Stimulated activated memory B cell treated with anti-CD40 and anti-IgM and Interleukin-4, amounts not matched to agents 10 μg/mL and 1 μg/mL and 100 μg/mL, for 72 hours (primary cell): ENCODE measurements at regions not wholly inside any gene's neighbourhood (a gene's known extent, or its start where the extent isn't known, plus 50 kb on each side); places are given as distances from the start of the nearest gene placed in this dataset.

ENCODE experiments used
- ATAC-seq: fragments of 150-1000 bp; cut with Tn5 transposase; 2 replicates; pipeline ENCODE4 v1.10.0; 2021
- H3K27ac Mint-ChIP-seq: one replicate; pipeline ENCODE4 v1.8.0; 2022; ENCODE audit warnings: mild to moderate bottlenecking, mixed read lengths
- H3K27me3 Mint-ChIP-seq: one replicate; pipeline ENCODE4 v1.8.0; 2022; ENCODE audit warnings: mixed read lengths
- H3K36me3 Mint-ChIP-seq: one replicate; pipeline ENCODE4 v1.8.0; 2022; ENCODE audit warnings: mixed read lengths
- H3K4me1 Mint-ChIP-seq: one replicate; pipeline ENCODE4 v1.8.0; 2022; ENCODE audit warnings: mixed read lengths
- H3K4me3 Mint-ChIP-seq: one replicate; pipeline ENCODE4 v1.8.0; 2022; ENCODE audit warnings: mild to moderate bottlenecking, moderate library complexity, mixed read lengths
- H3K9me3 Mint-ChIP-seq: one replicate; pipeline ENCODE4 v1.8.0; 2022; ENCODE audit warnings: mixed read lengths

DNA sequence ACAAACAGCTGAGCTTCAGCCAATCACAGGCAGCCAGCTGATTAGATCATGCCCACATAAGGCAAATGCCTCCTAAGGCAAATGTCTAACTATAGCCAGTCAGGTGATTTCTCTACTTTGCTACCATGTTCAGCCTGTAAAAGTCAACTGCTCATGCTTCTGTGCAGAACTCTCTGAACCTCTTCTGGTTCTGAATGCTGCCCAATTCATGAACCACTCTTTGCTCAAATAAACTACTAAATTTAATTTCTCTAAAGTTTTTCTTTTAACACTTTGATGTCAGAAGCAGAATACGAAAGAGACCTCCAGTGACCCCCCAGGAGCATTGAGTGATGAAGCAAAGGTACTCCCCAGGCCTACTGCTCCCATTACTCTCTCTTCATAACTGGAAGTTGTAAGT lies 240.7 kb upstream of the IPO5 start:
- Mint-ChIP-seq H3K4me3 (no peak overlapping the region), H3K9me3 (no peaks in the 10 kb centered on the region), H3K27me3 (no peaks in the 10 kb centered on the region), H3K4me1 (no peaks in the 10 kb centered on the region), H3K36me3 (no peaks in the 10 kb centered on the region), H3K27ac (no peak overlapping the region)
- ATAC-seq, result no peak

DNA sequence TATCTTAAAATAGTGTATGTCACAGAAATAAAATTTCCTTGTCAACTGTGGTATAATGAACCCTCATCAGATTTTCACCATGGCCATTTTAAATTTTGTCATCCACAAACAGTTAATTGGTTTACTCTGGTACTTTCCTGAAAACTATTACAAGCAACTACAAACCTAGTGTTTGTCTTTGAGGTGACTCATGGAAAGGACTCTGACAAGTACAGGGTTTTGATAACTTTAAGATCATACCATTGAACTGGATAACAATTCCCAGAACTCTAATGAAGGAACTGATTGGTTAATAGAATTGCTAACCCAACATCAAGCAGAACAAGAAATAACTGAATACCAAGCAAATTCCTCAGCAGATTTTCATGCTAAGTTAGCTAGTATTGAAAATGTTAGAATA lies 237.7 kb upstream of the IPO5 start:
- Mint-ChIP-seq H3K4me1 (no peaks in the 10 kb centered on the region), H3K27me3 (peaks cover 9% of the 10 kb centered on the region), H3K4me3 (no peak overlapping the region), H3K27ac (no peak overlapping the region), H3K9me3 (no peaks in the 10 kb centered on the region), H3K36me3 (no peaks in the 10 kb centered on the region)
- no peak for ATAC-seq

DNA sequence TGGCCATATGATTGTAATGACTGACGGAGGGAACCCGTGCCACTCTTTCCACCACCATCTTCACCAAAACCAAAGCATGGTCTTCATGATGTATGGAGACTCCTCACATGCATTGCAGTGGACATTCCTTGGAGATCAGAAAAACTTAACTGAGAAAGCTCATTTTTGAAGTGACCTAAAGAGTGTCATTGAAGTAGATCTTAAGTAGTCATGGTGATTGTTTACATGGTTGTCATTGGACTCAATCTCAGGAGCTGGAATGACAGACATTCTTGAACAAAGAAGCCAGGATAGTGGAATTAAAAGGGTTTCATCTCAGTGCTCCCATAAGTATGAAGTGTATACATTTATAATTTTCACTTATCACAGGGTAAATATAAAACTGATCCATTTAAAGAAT lies 236.7 kb upstream of the IPO5 start:
- ATAC-seq, result no peak
- no peaks in the 10 kb centered on the region for H3K36me3 Mint-ChIP-seq
- H3K9me3 Mint-ChIP-seq, result no peaks in the 10 kb centered on the region
- H3K27me3 Mint-ChIP-seq, result peaks cover 9% of the 10 kb centered on the region
- no peaks in the 10 kb centered on the region for H3K4me1 Mint-ChIP-seq
- H3K4me3 Mint-ChIP-seq, result no peak overlapping the region
- no peak overlapping the region for H3K27ac Mint-ChIP-seq

DNA sequence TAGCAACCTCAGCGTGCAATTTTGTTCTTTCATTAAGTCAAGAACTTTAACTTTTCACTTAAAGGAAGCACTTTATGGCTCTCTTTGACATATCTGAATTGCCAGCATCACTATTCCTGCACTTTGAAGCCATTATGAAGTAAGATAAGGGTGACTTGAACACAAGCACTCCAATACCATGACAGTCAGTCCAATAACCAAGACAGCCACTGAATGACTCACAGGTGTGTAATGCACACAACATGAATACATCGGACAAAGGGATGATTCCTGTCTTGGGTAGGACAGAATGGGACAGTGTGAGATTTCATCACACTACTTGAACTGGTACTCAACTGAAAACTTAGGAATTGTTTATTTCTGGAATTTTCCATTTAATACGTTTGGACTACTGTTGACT lies 233.7 kb upstream of the IPO5 start:
- ATAC-seq, result no peak
- no peak overlapping the region for H3K4me3 Mint-ChIP-seq
- H3K4me1 Mint-ChIP-seq, result no peaks in the 10 kb centered on the region
- H3K27me3 Mint-ChIP-seq, result peaks cover 9% of the 10 kb centered on the region
- no peaks in the 10 kb centered on the region for H3K9me3 Mint-ChIP-seq
- no peak overlapping the region for H3K27ac Mint-ChIP-seq
- H3K36me3 Mint-ChIP-seq, result no peaks in the 10 kb centered on the region

DNA sequence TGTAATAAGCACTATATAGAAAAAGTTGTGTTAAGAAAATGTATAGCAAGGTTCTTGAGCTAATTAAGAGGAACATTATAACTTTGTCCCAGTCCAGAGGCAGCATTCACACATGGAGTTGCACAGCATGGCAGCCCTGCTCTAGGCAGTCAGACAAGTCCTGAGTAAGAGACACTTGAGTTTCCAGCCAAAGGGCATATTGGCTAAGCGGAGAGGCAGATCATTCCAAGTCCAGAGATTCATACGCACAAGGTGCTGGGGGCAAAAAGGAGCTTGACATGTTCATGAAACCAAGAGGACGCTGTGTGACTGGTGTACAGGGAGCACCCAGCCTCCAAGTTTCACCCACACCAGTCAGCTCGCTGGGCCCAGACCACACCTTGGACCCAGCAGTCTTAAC lies 232.6 kb upstream of the IPO5 start:
- H3K9me3 Mint-ChIP-seq, result no peaks in the 10 kb centered on the region
- H3K4me3 Mint-ChIP-seq, result no peak overlapping the region
- no peak for ATAC-seq
- H3K4me1 Mint-ChIP-seq, result no peaks in the 10 kb centered on the region
- H3K27me3 Mint-ChIP-seq, result peaks cover 9% of the 10 kb centered on the region
- H3K36me3 Mint-ChIP-seq, result no peaks in the 10 kb centered on the region
- H3K27ac Mint-ChIP-seq, result no peak overlapping the region

DNA sequence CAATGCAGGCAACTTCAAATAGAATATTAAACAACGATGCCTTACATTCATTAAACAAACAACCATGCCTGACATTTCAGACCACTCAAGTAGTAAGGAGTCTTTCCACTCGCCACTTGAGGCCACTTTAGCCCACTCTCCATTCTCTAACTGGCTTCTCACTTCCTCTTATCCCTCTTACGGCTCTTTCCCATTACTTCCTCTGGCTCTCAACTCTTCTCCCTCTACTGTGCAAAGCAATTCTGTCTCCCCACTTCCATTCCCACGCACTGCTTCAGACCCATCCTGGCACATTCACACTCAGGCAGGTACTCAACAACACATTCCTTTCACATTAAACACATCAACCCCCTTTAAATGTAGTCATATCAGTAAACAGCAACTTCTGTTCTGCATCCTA lies 229.8 kb upstream of the IPO5 start:
- H3K27ac Mint-ChIP-seq, result no peak overlapping the region
- no peaks in the 10 kb centered on the region for H3K36me3 Mint-ChIP-seq
- no peak for ATAC-seq
- H3K27me3 Mint-ChIP-seq, result peaks cover 9% of the 10 kb centered on the region
- no peaks in the 10 kb centered on the region for H3K9me3 Mint-ChIP-seq
- H3K4me1 Mint-ChIP-seq, result no peaks in the 10 kb centered on the region
- no peak overlapping the region for H3K4me3 Mint-ChIP-seq

DNA sequence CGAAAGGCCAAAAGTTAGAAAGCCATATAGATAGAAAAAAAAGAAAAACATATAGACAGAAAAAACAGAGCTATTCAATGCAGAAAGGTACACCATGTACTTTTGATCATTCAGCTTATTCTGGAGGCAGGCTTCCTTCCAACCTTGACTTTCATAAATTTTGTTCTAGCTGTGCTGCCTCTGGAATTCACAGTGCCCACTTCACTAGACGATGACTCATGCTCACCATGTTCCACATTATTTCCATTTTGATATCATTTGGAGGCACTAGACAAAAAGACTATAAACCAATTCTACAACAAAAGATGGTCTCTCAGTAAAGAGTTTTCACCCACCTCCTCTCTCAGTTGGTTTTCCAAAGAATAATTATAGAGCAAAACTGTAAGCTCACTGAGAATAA lies 229.0 kb upstream of the IPO5 start:
- no peak overlapping the region for H3K4me3 Mint-ChIP-seq
- no peaks in the 10 kb centered on the region for H3K4me1 Mint-ChIP-seq
- H3K27ac Mint-ChIP-seq, result no peak overlapping the region
- peaks cover 9% of the 10 kb centered on the region for H3K27me3 Mint-ChIP-seq
- H3K9me3 Mint-ChIP-seq, result no peaks in the 10 kb centered on the region
- no peak for ATAC-seq
- H3K36me3 Mint-ChIP-seq, result no peaks in the 10 kb centered on the region

DNA sequence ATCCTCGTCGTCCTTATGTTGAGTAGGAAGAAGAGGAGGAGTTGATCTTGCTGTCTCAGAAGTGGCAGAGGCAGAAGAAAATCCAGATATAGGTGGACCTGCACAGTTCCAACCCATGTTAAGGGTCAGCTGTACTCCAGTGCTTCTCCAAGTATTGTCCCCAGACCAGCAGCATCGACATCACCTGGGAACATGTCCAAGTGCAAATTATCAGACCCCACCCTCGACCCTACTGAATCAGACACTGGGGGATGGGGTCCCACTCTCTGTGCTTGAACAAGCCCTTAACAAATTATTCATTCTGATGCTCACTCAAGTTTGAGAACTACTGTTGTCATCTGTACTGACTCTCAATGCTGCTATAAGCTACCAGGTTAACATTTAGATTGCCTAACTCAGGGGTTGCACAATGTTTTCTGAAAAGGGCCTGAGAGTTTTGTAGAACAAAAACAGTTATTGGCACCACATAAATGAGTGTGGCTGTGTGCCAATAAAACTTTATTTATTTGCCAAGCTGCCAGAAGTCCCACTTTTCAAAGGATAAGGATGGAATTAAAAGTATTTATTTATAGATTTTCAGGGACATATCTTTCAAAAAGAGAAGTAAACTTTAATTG lies 226.7 kb upstream of the IPO5 start:
- ATAC-seq, result no peak
- Mint-ChIP-seq H3K27me3 (no peaks in the 10 kb centered on the region), H3K27ac (no peak overlapping the region), H3K9me3 (peaks cover 2% of the 10 kb centered on the region), H3K36me3 (no peaks in the 10 kb centered on the region), H3K4me3 (no peak overlapping the region), H3K4me1 (no peaks in the 10 kb centered on the region)

DNA sequence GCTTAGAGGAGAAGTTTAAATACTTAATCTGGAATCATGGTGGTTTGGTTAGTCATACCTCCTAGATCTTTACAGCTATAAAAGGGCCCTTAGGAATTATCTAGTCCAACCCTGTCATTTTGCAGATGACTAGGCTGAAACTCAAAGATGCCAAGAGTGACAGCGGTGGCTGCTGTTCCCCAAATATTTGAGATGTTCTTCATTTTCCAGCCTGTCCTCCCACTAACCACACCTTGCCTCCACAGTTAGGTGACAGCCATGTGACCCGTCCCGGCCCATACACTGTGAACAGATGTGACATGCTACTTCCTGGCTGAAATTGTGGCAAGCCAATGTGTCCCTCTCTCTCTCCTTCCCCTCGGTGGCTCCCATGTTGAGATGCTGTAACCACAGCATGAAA lies 225.5 kb upstream of the IPO5 start:
- peaks cover 2% of the 10 kb centered on the region for H3K9me3 Mint-ChIP-seq
- no peak overlapping the region for H3K27ac Mint-ChIP-seq
- H3K36me3 Mint-ChIP-seq, result no peaks in the 10 kb centered on the region
- H3K4me3 Mint-ChIP-seq, result no peak overlapping the region
- no peaks in the 10 kb centered on the region for H3K4me1 Mint-ChIP-seq
- no peaks in the 10 kb centered on the region for H3K27me3 Mint-ChIP-seq
- ATAC-seq, result no peak

DNA sequence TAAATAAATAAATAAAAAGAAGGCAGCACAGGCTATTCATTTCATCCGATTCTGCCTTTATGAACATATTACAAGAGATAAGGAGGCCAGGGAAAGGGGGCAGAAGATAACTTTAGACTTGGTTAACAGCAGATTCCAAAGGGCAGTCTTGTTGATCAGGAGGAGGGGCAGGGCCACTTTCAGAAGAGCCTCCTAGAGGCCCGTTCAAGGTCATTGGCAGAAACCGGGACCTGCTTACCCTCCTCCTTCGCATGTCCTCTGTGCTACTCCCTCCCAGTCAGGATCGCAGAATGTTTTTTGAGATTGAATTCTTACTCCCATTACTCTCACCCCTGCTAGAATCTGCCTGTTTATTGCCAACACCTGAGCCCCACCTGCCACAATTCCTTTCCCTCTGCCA lies 217.0 kb upstream of the IPO5 start:
- no peak overlapping the region for H3K27ac Mint-ChIP-seq
- H3K27me3 Mint-ChIP-seq, result peaks cover 9% of the 10 kb centered on the region
- ATAC-seq, result no peak
- H3K4me3 Mint-ChIP-seq, result no peak overlapping the region
- no peaks in the 10 kb centered on the region for H3K36me3 Mint-ChIP-seq
- H3K4me1 Mint-ChIP-seq, result no peaks in the 10 kb centered on the region
- peaks cover 12% of the 10 kb centered on the region for H3K9me3 Mint-ChIP-seq

DNA sequence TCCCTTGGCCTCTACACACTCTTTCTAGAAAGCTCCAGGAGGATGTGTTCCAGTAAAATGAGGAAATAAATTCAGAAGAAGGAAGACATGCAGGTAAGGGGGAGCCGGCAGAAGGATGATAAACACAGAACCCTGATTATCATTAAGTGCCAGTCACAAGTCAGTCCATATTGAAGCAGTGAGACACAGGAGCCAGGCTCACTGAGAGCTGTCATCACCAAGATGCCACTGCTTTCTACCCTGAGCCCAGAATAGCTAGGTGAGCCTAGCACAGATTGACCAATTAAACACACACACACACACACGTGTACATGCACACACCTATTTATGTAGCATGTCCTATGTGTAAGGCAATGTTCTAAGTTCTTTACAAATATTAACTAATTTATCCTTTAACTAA lies 211.4 kb upstream of the IPO5 start:
- no peak overlapping the region for H3K4me3 Mint-ChIP-seq
- H3K27ac Mint-ChIP-seq, result no peak overlapping the region
- ATAC-seq, result peak; percentile 44
- H3K9me3 Mint-ChIP-seq, result peaks cover 7% of the 10 kb centered on the region
- peaks cover 9% of the 10 kb centered on the region for H3K27me3 Mint-ChIP-seq
- no peaks in the 10 kb centered on the region for H3K36me3 Mint-ChIP-seq
- no peaks in the 10 kb centered on the region for H3K4me1 Mint-ChIP-seq

DNA sequence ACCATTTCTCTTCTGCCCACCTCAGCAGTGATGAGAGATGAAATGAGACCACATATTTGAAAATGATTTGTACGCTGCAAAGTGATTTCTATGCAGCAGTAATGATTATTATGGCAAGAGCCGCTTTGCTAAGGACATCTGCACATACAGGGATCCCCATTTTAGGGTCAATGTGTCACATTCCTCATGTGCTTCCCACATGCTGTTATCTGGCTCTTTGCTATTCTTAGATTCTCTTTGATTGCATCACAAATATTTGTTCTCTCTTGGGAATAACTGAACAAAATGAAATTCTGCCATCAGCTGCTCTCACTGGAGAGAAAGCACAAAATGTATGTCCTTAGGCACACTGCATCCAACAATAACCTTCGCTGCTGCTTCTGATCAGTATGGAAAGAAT lies 209.5 kb upstream of the IPO5 start:
- no peak for ATAC-seq
- Mint-ChIP-seq H3K9me3 (peaks cover 7% of the 10 kb centered on the region), H3K27ac (no peak overlapping the region), H3K4me3 (no peak overlapping the region), H3K4me1 (no peaks in the 10 kb centered on the region), H3K27me3 (peaks cover 9% of the 10 kb centered on the region), H3K36me3 (no peaks in the 10 kb centered on the region)

DNA sequence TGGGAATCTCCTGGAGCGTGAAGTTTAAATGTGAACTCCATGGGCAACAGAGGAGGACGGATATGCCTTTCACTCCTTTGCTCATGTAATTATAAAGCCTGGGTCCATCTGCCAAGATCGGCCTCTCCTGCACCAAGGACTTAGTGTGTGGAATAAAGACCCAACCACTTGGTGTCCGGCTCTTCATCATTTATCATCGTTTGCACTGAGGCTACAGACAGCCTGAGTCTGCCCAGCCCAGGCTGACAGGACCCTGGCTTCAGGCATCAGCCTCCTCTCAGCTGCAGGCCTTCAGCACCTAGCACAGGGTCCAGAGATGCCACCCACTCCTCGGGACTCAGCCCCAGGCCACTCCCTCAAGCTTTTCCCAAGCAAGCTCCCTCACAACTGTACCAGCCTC lies 206.8 kb upstream of the IPO5 start:
- Mint-ChIP-seq H3K36me3 (no peaks in the 10 kb centered on the region), H3K9me3 (peaks cover 3% of the 10 kb centered on the region), H3K27ac (no peak overlapping the region), H3K4me1 (no peaks in the 10 kb centered on the region), H3K27me3 (no peaks in the 10 kb centered on the region), H3K4me3 (no peak overlapping the region)
- ATAC-seq, result no peak

DNA sequence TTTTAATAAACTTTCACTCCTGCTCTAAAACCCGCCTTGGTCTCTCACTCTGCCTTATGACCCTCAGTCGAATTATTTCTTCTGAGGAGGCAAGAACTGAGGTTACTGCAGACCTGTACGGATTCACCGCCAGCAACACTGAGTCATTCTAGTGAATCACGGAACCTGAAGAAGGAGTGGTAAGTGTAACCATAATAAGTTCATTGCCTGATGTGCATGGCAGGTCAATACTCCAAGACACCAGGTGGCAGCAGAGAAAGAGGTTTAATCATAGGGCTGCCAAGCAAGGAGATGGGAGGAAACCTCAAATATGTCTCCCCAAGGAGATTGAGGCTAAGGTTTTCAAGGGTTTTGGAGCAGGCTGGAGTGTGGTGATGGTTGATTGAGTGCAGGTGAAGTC lies 204.3 kb upstream of the IPO5 start:
- H3K36me3 Mint-ChIP-seq, result no peaks in the 10 kb centered on the region
- H3K4me1 Mint-ChIP-seq, result no peaks in the 10 kb centered on the region
- H3K27me3 Mint-ChIP-seq, result no peaks in the 10 kb centered on the region
- H3K4me3 Mint-ChIP-seq, result no peak overlapping the region
- peaks cover 3% of the 10 kb centered on the region for H3K9me3 Mint-ChIP-seq
- ATAC-seq, result no peak
- no peak overlapping the region for H3K27ac Mint-ChIP-seq

DNA sequence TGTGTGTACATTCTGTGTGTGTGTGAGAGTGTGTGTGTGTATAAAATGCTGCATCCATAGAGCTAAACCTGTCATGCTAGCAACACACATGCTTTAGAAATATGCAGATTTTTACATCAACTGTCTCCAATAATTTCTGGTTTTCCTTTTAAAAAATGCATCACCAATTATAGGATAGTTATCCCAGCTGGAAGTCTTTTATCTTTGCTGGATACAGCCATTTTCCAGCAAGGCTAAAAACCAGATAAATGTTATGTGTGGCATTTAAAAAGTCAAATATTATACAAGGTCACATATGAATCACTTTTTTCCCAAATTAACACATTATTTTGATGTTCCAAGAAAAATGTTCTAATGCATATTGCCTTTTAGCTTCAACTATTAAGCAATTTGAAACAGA lies 202.0 kb upstream of the IPO5 start:
- Mint-ChIP-seq H3K4me3 (no peak overlapping the region), H3K36me3 (no peaks in the 10 kb centered on the region), H3K4me1 (no peaks in the 10 kb centered on the region), H3K27me3 (peaks cover 4% of the 10 kb centered on the region), H3K27ac (no peak overlapping the region), H3K9me3 (peaks cover 3% of the 10 kb centered on the region)
- no peak for ATAC-seq

DNA sequence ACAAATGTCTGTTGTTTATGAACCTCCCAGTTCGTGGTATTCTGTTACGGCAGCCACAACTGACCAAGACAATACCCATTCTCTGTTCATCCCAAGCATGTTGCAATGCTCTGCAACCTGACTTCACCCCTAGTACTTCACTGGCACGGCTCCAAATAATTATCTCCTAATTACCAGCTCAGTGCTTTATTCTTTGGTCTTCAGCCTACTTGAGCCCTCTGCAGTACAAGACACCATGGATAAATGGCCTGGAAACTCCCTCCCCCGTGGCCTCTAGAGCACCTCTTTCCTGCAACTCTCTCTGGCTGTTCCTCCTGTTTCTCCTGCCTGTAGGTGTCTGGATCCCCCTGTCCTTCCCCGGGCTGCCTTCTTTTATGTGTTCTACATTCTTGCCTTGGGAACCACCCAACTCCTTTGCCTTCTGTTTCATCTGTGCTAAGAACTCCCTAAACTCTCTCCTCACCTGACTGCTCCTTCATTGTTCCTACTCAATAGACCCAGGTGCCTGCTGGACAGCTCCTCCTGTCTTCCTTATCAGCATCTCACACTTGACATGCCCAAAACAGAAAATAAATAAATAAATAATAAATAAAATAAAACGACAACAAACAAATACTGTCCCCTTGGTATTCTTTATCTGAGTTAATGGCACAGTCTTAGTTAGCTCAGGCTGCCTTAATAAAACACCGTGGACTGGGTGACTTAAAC lies 200.4 kb upstream of the IPO5 start:
- no peaks in the 10 kb centered on the region for H3K36me3 Mint-ChIP-seq
- H3K9me3 Mint-ChIP-seq, result peaks cover 3% of the 10 kb centered on the region
- H3K4me1 Mint-ChIP-seq, result no peaks in the 10 kb centered on the region
- H3K27me3 Mint-ChIP-seq, result peaks cover 9% of the 10 kb centered on the region
- no peak overlapping the region for H3K27ac Mint-ChIP-seq
- ATAC-seq, result no peak
- H3K4me3 Mint-ChIP-seq, result no peak overlapping the region
